Neural cell (in vitro differentiated cells): ENCODE measurements at regions not wholly inside any gene's neighbourhood (a gene's known extent, or its start where the extent isn't known, plus 50 kb on each side); places are given as distances from the start of the nearest gene placed in this dataset.

Source experiments
- H2AFZ ChIP-seq: fragments of 200-600, 300-800 bp; sonication (generic), shearing (Covaris generic); 2 replicates; pipeline ENCODE4 v1.6.0; 2014; ENCODE audit warnings: low read depth, mild to moderate bottlenecking, antibody characterized with exemption, low read length, moderate library complexity
- H3F3A ChIP-seq: fragments of 200-600 bp; shearing (Covaris generic); 2 replicates; pipeline ENCODE4 v1.6.1; 2016; ENCODE audit warnings: mild to moderate bottlenecking, moderate library complexity, mixed read lengths, antibody characterized with exemption, low read length; ENCODE audit not compliant: insufficient read depth, poor library complexity, severe bottlenecking
- H3K27ac ChIP-seq: fragments of 200-600, 300-800 bp; sonication (generic), shearing (Covaris generic); 2 replicates; pipeline ENCODE4 v1.5.1; 2014; ENCODE audit warnings: mild to moderate bottlenecking, low read length, moderate library complexity
- H3K27me3 ChIP-seq: fragments of 300-800, 200-600 bp; sonication (generic), shearing (Covaris generic); 2 replicates; pipeline ENCODE4 v1.6.0; 2014; ENCODE audit warnings: mild to moderate bottlenecking, low read depth, low read length, moderate library complexity; ENCODE audit not compliant: insufficient read depth
- H3K36me3 ChIP-seq: fragments of 300-800, 200-600 bp; sonication (generic), shearing (Covaris generic); 2 replicates; pipeline ENCODE4 v1.5.1; 2014; ENCODE audit warnings: mild to moderate bottlenecking, antibody characterized with exemption, low read length, moderate library complexity; ENCODE audit not compliant: insufficient read depth
- H3K4me2 ChIP-seq: fragments of 300-800, 200-600 bp; sonication (generic), shearing (Covaris generic); 2 replicates; pipeline ENCODE4 v1.6.0; 2014; ENCODE audit warnings: mild to moderate bottlenecking, low read length
- H3K4me3 ChIP-seq: fragments of 300-800, 200-600 bp; sonication (generic), shearing (Covaris generic); 2 replicates; pipeline ENCODE4 v1.5.1; 2014; ENCODE audit warnings: mild to moderate bottlenecking, low read length, moderate library complexity
- H3K79me2 ChIP-seq: fragments of 200-600 bp; shearing (Covaris generic); replicated peaks from 2 replicates; pipeline ENCODE4 v1.6.0; 2014; ENCODE audit warnings: mild to moderate bottlenecking, low read length, moderate library complexity; ENCODE audit not compliant: insufficient read depth
- H3K9ac ChIP-seq: fragments of 300-800, 200-600 bp; sonication (generic), shearing (Covaris generic); 2 replicates; pipeline ENCODE4 v1.6.1; 2016; ENCODE audit warnings: mild to moderate bottlenecking, low read length, mixed read lengths
- H3K9me2 ChIP-seq: fragments of 200-600 bp; shearing (Covaris generic); 2 replicates; pipeline ENCODE4 v1.6.1; 2016; ENCODE audit warnings: mild to moderate bottlenecking, low read length, mixed read lengths; ENCODE audit not compliant: insufficient read depth
- H3K9me3 ChIP-seq: fragments of 200-600, 300-800 bp; sonication (generic), shearing (Covaris generic); 2 replicates; pipeline ENCODE4 v1.6.1; 2016; ENCODE audit warnings: mild to moderate bottlenecking, mixed run types, low read length, moderate library complexity, mixed read lengths
- H4K20me1 ChIP-seq: fragments of 200-600 bp; shearing (Covaris generic); 2 replicates; pipeline ENCODE4 v1.6.1; 2016; ENCODE audit warnings: mild to moderate bottlenecking, mixed run types; ENCODE audit not compliant: insufficient read depth
- EP300 ChIP-seq: fragments of 450-650 bp; conservative IDR thresholded peaks from 2 replicates; pipeline ENCODE4 v1.6.1; 2014; ENCODE audit warnings: antibody characterized with exemption, mild to moderate bottlenecking, moderate library complexity; ENCODE audit not compliant: poor library complexity, severe bottlenecking
- EZH2 ChIP-seq: fragments of 200-600, 300-800 bp; shearing (Covaris generic), sonication (generic); IDR thresholded peaks from 2 replicates; pipeline ENCODE4 v1.6.1; 2014; ENCODE audit warnings: antibody characterized with exemption, low read length, borderline replicate concordance, mild to moderate bottlenecking; ENCODE audit not compliant: insufficient read depth, poor library complexity, severe bottlenecking
- MXI1 ChIP-seq: fragments of 450-650 bp; conservative IDR thresholded peaks from 2 replicates; pipeline ENCODE4 v1.6.1; 2014; ENCODE audit warnings: antibody characterized with exemption, mild to moderate bottlenecking; ENCODE audit not compliant: poor library complexity, severe bottlenecking
- POLR2AphosphoS5 ChIP-seq: IDR thresholded peaks from 2 replicates; pipeline ENCODE4 v1.6.1; 2012
- RAD21 ChIP-seq: fragments of 450-650 bp; conservative IDR thresholded peaks from 2 replicates; pipeline ENCODE4 v1.6.1; 2014; ENCODE audit warnings: antibody characterized with exemption, mild to moderate bottlenecking, moderate library complexity
- SMC3 ChIP-seq: fragments of 450-650 bp; conservative IDR thresholded peaks from 2 replicates; pipeline ENCODE4 v1.6.1; 2014; ENCODE audit warnings: antibody characterized with exemption, mild to moderate bottlenecking, moderate library complexity; ENCODE audit not compliant: poor library complexity
- TAF1 ChIP-seq: IDR thresholded peaks from 2 replicates; pipeline ENCODE4 v1.6.1; 2012; ENCODE audit warnings: low read depth
- TF ChIP-seq, protein P1 (sequence below): fragments of 450-650 bp; IDR thresholded peaks from 2 replicates; pipeline ENCODE4 v1.5.1; 2014; ENCODE audit warnings: antibody characterized with exemption, mild to moderate bottlenecking, moderate library complexity; ENCODE audit not compliant: poor library complexity, severe bottlenecking
- TF ChIP-seq, protein P2 (sequence below): IDR thresholded peaks from 2 replicates; pipeline ENCODE4 v1.6.1; 2012; ENCODE audit warnings: borderline replicate concordance

DNA sequence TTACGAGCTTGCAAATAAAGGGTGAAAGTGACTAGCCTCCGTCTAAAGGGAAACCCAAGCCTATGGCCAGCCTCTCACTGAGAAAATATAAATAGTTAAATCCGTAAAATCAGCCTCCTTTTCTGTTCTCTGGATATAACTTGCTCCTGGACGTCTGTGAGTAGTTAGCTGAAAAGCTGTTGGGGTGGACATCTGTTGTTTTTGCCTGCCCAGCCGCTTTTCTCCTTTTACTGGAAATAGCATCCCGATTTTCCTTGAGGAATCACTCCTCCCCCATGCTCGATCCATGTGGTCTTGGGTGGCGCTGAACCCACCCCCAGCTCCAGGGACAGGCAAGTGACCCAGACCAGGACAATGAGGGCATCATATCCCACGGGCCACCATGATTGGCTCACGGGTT lies 291.5 kb upstream of the ZNF507 start:
- Histone ChIP-seq H3K4me3 (no peak overlapping the region), H3K27ac (no peak overlapping the region), H3K36me3 (no peaks in the 10 kb centered on the region), H3K27me3 (no peaks in the 10 kb centered on the region), H3K9me2 (no peaks in the 10 kb centered on the region), H3K4me2 (no peak overlapping the region), H3F3A (no peaks in the 10 kb centered on the region), H2AFZ (no peak overlapping the region), H3K9me3 (no peaks in the 10 kb centered on the region), H3K9ac (no peak overlapping the region), H3K79me2 (no peaks in the 10 kb centered on the region), H4K20me1 (no peaks in the 10 kb centered on the region)
- TF ChIP-seq, protein P1, sequence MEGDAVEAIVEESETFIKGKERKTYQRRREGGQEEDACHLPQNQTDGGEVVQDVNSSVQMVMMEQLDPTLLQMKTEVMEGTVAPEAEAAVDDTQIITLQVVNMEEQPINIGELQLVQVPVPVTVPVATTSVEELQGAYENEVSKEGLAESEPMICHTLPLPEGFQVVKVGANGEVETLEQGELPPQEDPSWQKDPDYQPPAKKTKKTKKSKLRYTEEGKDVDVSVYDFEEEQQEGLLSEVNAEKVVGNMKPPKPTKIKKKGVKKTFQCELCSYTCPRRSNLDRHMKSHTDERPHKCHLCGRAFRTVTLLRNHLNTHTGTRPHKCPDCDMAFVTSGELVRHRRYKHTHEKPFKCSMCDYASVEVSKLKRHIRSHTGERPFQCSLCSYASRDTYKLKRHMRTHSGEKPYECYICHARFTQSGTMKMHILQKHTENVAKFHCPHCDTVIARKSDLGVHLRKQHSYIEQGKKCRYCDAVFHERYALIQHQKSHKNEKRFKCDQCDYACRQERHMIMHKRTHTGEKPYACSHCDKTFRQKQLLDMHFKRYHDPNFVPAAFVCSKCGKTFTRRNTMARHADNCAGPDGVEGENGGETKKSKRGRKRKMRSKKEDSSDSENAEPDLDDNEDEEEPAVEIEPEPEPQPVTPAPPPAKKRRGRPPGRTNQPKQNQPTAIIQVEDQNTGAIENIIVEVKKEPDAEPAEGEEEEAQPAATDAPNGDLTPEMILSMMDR, result no peak
- TF ChIP-seq, protein P2, sequence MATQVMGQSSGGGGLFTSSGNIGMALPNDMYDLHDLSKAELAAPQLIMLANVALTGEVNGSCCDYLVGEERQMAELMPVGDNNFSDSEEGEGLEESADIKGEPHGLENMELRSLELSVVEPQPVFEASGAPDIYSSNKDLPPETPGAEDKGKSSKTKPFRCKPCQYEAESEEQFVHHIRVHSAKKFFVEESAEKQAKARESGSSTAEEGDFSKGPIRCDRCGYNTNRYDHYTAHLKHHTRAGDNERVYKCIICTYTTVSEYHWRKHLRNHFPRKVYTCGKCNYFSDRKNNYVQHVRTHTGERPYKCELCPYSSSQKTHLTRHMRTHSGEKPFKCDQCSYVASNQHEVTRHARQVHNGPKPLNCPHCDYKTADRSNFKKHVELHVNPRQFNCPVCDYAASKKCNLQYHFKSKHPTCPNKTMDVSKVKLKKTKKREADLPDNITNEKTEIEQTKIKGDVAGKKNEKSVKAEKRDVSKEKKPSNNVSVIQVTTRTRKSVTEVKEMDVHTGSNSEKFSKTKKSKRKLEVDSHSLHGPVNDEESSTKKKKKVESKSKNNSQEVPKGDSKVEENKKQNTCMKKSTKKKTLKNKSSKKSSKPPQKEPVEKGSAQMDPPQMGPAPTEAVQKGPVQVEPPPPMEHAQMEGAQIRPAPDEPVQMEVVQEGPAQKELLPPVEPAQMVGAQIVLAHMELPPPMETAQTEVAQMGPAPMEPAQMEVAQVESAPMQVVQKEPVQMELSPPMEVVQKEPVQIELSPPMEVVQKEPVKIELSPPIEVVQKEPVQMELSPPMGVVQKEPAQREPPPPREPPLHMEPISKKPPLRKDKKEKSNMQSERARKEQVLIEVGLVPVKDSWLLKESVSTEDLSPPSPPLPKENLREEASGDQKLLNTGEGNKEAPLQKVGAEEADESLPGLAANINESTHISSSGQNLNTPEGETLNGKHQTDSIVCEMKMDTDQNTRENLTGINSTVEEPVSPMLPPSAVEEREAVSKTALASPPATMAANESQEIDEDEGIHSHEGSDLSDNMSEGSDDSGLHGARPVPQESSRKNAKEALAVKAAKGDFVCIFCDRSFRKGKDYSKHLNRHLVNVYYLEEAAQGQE, result no peak
- TF ChIP-seq SMC3, result no peak
- no peak for TF ChIP-seq EP300
- no peak for TF ChIP-seq EZH2
- no peak for TF ChIP-seq RAD21
- no peak for TF ChIP-seq TAF1

DNA sequence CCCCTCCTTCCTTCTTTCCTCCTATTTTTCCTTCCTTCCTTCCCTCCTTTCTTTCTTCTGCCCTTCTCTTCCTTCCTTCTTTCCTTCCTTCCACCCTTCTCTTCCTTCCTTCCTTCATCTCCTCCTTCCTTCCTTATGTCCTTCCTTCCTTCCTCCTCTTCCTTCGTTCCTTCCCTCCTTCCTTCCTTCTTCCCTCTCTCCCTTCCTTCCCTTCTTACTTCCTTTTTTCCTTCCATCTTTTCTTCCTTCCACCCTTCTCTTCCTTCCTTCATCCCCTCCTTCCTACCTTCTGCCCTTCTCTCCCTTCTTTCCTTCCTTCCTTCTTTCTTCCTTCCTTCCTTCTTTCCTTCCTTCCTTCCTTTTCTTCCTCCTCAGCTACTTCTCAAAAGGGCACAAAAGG lies 287.3 kb upstream of the ZNF507 start:
- H3K4me2 ChIP-seq, result no peak overlapping the region
- H3K9ac ChIP-seq, result no peak overlapping the region
- no peaks in the 10 kb centered on the region for H3F3A ChIP-seq
- no peak overlapping the region for H2AFZ ChIP-seq
- no peaks in the 10 kb centered on the region for H3K9me2 ChIP-seq
- H3K27me3 ChIP-seq, result no peaks in the 10 kb centered on the region
- H3K27ac ChIP-seq, result no peak overlapping the region
- no peaks in the 10 kb centered on the region for H4K20me1 ChIP-seq
- H3K4me3 ChIP-seq, result no peak overlapping the region
- TF ChIP-seq SMC3, result no peak
- H3K79me2 ChIP-seq, result no peaks in the 10 kb centered on the region
- no peaks in the 10 kb centered on the region for H3K9me3 ChIP-seq
- no peaks in the 10 kb centered on the region for H3K36me3 ChIP-seq

DNA sequence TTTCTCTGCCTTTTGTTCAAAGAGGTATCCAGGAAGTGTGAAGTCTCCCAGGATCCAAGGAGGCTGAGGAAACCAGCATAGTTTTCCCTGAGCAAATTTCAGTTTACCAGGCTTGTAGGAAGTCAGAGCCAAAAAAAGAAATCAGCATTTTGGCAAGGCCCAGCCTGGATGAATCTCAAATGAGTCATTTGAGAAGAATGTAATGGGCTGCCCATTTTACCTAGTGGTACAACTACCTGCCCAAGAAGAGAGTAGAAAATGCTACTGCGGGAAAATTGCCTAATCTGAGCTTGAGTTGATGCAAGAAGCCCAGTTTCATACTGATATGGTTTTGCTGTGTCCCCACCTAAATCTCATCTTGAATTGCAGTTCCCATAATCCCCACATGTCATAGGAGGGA lies 284.1 kb upstream of the ZNF507 start:
- Histone ChIP-seq H3K79me2 (no peaks in the 10 kb centered on the region), H3K27ac (no peak overlapping the region), H3K27me3 (no peaks in the 10 kb centered on the region), H2AFZ (no peak overlapping the region), H3K4me3 (no peak overlapping the region), H4K20me1 (no peaks in the 10 kb centered on the region), H3K9me2 (no peaks in the 10 kb centered on the region), H3K9me3 (no peaks in the 10 kb centered on the region), H3F3A (no peaks in the 10 kb centered on the region), H3K36me3 (no peaks in the 10 kb centered on the region), H3K9ac (no peak overlapping the region), H3K4me2 (no peak overlapping the region)
- no peak for TF ChIP-seq RAD21
- no peak for TF ChIP-seq EZH2
- TF ChIP-seq, protein P2, result no peak
- TF ChIP-seq EP300, result no peak
- TF ChIP-seq POLR2AphosphoS5, result no peak
- no peak for TF ChIP-seq SMC3
- TF ChIP-seq, protein P1, result no peak
- no peak for TF ChIP-seq MXI1
- TF ChIP-seq TAF1, result no peak
